HEK293 (cell line): ENCODE measurements at regions not wholly inside any gene's neighbourhood (a gene's known extent, or its start where the extent isn't known, plus 50 kb on each side); places are given as distances from the start of the nearest gene placed in this dataset.
"Not testable (repeated sequence)": the region's sequence is repeated elsewhere in the genome, so short reads cannot be mapped to it uniquely, and the experiment has no call there.

Experiments
- CTCF ChIA-PET: fragments of 350-600 bp; formaldehyde crosslinking; extraction: SDS; loops from one replicate; lab custom pipeline; 2021; ENCODE audit warnings: antibody characterized with exemption; lab: Yijun Ruan, JAX
- POLR2A ChIA-PET: fragments of 300-600 bp; formaldehyde crosslinking; extraction: SDS; loops from one replicate; lab custom pipeline; 2020; ENCODE audit warnings: antibody characterized with exemption, inconsistent platforms; lab: Yijun Ruan, JAX
- H3K27ac ChIP-seq: fragments of 200-500 bp; sonication (Bioruptor generic); 2 replicates; pipeline ENCODE4 v1.5.1; 2014; ENCODE audit warnings: low read depth, low read length, control low read depth, inconsistent platforms; ENCODE audit errors: extremely low read depth
- H3K36me3 ChIP-seq, 2 experiments: fragments of 200-500 bp in 1 of 2; sonication (Bioruptor generic) in 1 of 2; 1 replicate in 1 of 2; 2 replicates in 1 of 2; pipeline ENCODE4 v1.5.1; 2014 to 2017; ENCODE audit warnings: inconsistent platforms in 2 of 2, low read length in 2 of 2; ENCODE audit not compliant: control insufficient read depth in 2 of 2, insufficient read depth in 1 of 2
- H3K4me1 ChIP-seq: fragments of 200-500 bp; sonication (Bioruptor generic); 2 replicates; pipeline ENCODE4 v1.5.1; 2014; ENCODE audit warnings: mild to moderate bottlenecking, low read length, inconsistent platforms; ENCODE audit not compliant: control insufficient read depth, insufficient read depth
- H3K4me3 ChIP-seq: 2 replicates; pipeline ENCODE4 v1.5.1; 2011; ENCODE audit warnings: low read depth, mild to moderate bottlenecking, control low read depth, low read length, moderate library complexity
- H3K9me3 ChIP-seq: fragments of 200-500 bp; sonication (Bioruptor generic); 2 replicates; pipeline ENCODE4 v1.5.1; 2014; ENCODE audit warnings: low read depth, low read length, inconsistent platforms; ENCODE audit not compliant: control insufficient read depth, insufficient read depth
- GFI1B ChIP-seq: fragments of 450-650 bp; formaldehyde crosslinking; IDR thresholded peaks from 2 replicates; pipeline ENCODE4 v1.5.1; 2016; ENCODE audit warnings: missing biosample characterization, missing genetic modification characterization
- GLI4 ChIP-seq: fragments of 450-650 bp; formaldehyde crosslinking; IDR thresholded peaks from 2 replicates; pipeline ENCODE4 v1.5.1; 2016; ENCODE audit warnings: missing biosample characterization, missing genetic modification characterization
- GLIS2 ChIP-seq: fragments of 450-650 bp; formaldehyde crosslinking; IDR thresholded peaks from 2 replicates; pipeline ENCODE4 v1.5.1; 2016; ENCODE audit warnings: missing biosample characterization, missing genetic modification characterization
- HIC1 ChIP-seq: fragments of 450-650 bp; formaldehyde crosslinking; IDR thresholded peaks from 2 replicates; pipeline ENCODE4 v1.5.1; 2016; ENCODE audit warnings: missing biosample characterization, missing genetic modification characterization
- HOXA7 ChIP-seq: sonication (generic); formaldehyde crosslinking; IDR thresholded peaks from 2 replicates; pipeline ENCODE4 v1.8.1; 2022; ENCODE audit warnings: missing genetic modification reagents, borderline replicate concordance
- KLF17 ChIP-seq: fragments of 450-650 bp; formaldehyde crosslinking; IDR thresholded peaks from 2 replicates; pipeline ENCODE4 v1.5.1; 2016; ENCODE audit warnings: missing biosample characterization, missing genetic modification characterization
- OVOL3 ChIP-seq: fragments of 450-650 bp; formaldehyde crosslinking; IDR thresholded peaks from 2 replicates; pipeline ENCODE4 v1.5.1; 2016; ENCODE audit warnings: missing biosample characterization, missing genetic modification characterization
- SP2 ChIP-seq: fragments of 450-650 bp; formaldehyde crosslinking; IDR thresholded peaks from 2 replicates; pipeline ENCODE4 v1.5.1; 2016; ENCODE audit warnings: missing biosample characterization, missing genetic modification characterization
- YY2 ChIP-seq: fragments of 450-650 bp; formaldehyde crosslinking; IDR thresholded peaks from 2 replicates; pipeline ENCODE4 v1.5.1; 2016; ENCODE audit warnings: missing biosample characterization, missing genetic modification characterization
- ZFP69B ChIP-seq: fragments of 450-650 bp; formaldehyde crosslinking; IDR thresholded peaks from 2 replicates; pipeline ENCODE4 v1.5.1; 2016; ENCODE audit warnings: missing biosample characterization, missing genetic modification characterization
- ZNF324 ChIP-seq: fragments of 450-650 bp; formaldehyde crosslinking; IDR thresholded peaks from 2 replicates; pipeline ENCODE4 v1.5.1; 2016; ENCODE audit warnings: missing biosample characterization, missing genetic modification characterization
- ZNF350 ChIP-seq: fragments of 450-650 bp; formaldehyde crosslinking; IDR thresholded peaks from 2 replicates; pipeline ENCODE4 v1.5.0; 2017; ENCODE audit warnings: missing biosample characterization, mild to moderate bottlenecking, missing genetic modification characterization
- ZNF354C ChIP-seq: fragments of 450-650 bp; formaldehyde crosslinking; IDR thresholded peaks from 2 replicates; pipeline ENCODE4 v1.5.1; 2016; ENCODE audit warnings: missing biosample characterization, missing genetic modification characterization, low read depth, borderline replicate concordance
- ZNF518A ChIP-seq: fragments of 450-650 bp; formaldehyde crosslinking; conservative IDR thresholded peaks from 2 replicates; pipeline ENCODE4 v1.5.1; 2016; ENCODE audit warnings: low read depth, missing biosample characterization, missing genetic modification characterization
- ZNF560 ChIP-seq: fragments of 450-650 bp; formaldehyde crosslinking; IDR thresholded peaks from 2 replicates; pipeline ENCODE4 v1.5.1; 2017; ENCODE audit warnings: missing biosample characterization, missing genetic modification characterization, borderline replicate concordance
- ZNF623 ChIP-seq: fragments of 450-650 bp; formaldehyde crosslinking; IDR thresholded peaks from 2 replicates; pipeline ENCODE4 v1.5.1; 2016; ENCODE audit warnings: missing biosample characterization, missing genetic modification characterization
- ZNF670 ChIP-seq: fragments of 450-650 bp; formaldehyde crosslinking; IDR thresholded peaks from 2 replicates; pipeline ENCODE4 v1.5.1; 2016; ENCODE audit warnings: missing biosample characterization, missing genetic modification characterization, low read depth
- ZNF76 ChIP-seq: fragments of 450-650 bp; formaldehyde crosslinking; IDR thresholded peaks from 2 replicates; pipeline ENCODE4; 2016; ENCODE audit warnings: low read depth, missing biosample characterization, missing genetic modification characterization, borderline replicate concordance
- ZNF777 ChIP-seq: fragments of 450-650 bp; formaldehyde crosslinking; IDR thresholded peaks from 2 replicates; pipeline ENCODE4 v1.5.1; 2017; ENCODE audit warnings: missing biosample characterization, missing genetic modification characterization, borderline replicate concordance
- ZSCAN18 ChIP-seq: fragments of 450-650 bp; formaldehyde crosslinking; IDR thresholded peaks from 2 replicates; pipeline ENCODE4 v1.5.1; 2016; ENCODE audit warnings: missing biosample characterization, missing genetic modification characterization

- Histone ChIP-seq H3K27ac (no peak overlapping the region), H3K36me3 (no peaks in the 10 kb centered on the region), H3K9me3 (no peaks in the 10 kb centered on the region), H3K4me1 (no peaks in the 10 kb centered on the region), H3K4me3 (no peak overlapping the region)
- TF ChIP-seq ZNF777 (tag by site-specific recombination) (no peak), ZNF76 (tag by site-specific recombination) (no peak), ZNF324 (tag by site-specific recombination) (no peak), YY2 (tag by site-specific recombination) (no peak), ZNF350 (no peak), GFI1B (tag by site-specific recombination) (no peak), HOXA7 (no peak), ZNF560 (tag by site-specific recombination) (no peak), ZNF518A (no peak), KLF17 (no peak)
- POLR2A ChIA-PET = no interaction called here
- CTCF ChIA-PET = no interaction called here
Measured at GRCh38 chr6:86738078-86738477, 199.2 kb upstream of the HTR1E start.

GRCh38 chr6:86731631-86732030, 205.7 kb upstream of the HTR1E start:
- CTCF ChIA-PET, POLR2A ChIA-PET, H3K27ac ChIP-seq, H3K9me3 ChIP-seq, H3K4me3 ChIP-seq, H3K36me3 ChIP-seq, H3K4me1 ChIP-seq: not testable (repeated sequence)

GRCh38 chr6:86730772-86731171, 206.6 kb upstream of the HTR1E start:
- CTCF ChIA-PET, H3K36me3 ChIP-seq, H3K9me3 ChIP-seq, POLR2A ChIA-PET, H3K4me3 ChIP-seq, H3K4me1 ChIP-seq, H3K27ac ChIP-seq: not testable (repeated sequence)

- ChIA-PET CTCF (no interaction called here), POLR2A (no interaction called here)
- H3K36me3 ChIP-seq = no peaks in the 10 kb centered on the region
- no peaks in the 10 kb centered on the region for H3K4me1 ChIP-seq
- H3K27ac ChIP-seq = no peak overlapping the region
- H3K4me3 ChIP-seq = no peak overlapping the region
- no peaks in the 10 kb centered on the region for H3K9me3 ChIP-seq
- TF ChIP-seq HIC1 (tag by site-specific recombination) = no peak
- no peak for TF ChIP-seq OVOL3 (tag by site-specific recombination)
- no peak for TF ChIP-seq ZNF354C (tag by site-specific recombination)
- TF ChIP-seq SP2 (tag by site-specific recombination) = no peak
- TF ChIP-seq ZNF670 (tag by site-specific recombination) = no peak
- TF ChIP-seq ZFP69B (tag by site-specific recombination) = no peak
- no peak for TF ChIP-seq GLI4 (tag by site-specific recombination)
- no peak for TF ChIP-seq ZNF623 (tag by site-specific recombination)
- TF ChIP-seq ZSCAN18 (tag by site-specific recombination) = no peak
- TF ChIP-seq HOXA7 = no peak
- TF ChIP-seq GLIS2 = no peak
Measured at GRCh38 chr6:86730216-86730615, 207.1 kb upstream of the HTR1E start.
